Mesodermal cell (in vitro differentiated cells): ENCODE measurements at regions not wholly inside any gene's neighbourhood (a gene's known extent, or its start where the extent isn't known, plus 50 kb on each side); places are given as distances from the start of the nearest gene placed in this dataset.

Experiments
- H3K27ac ChIP-seq: 2 replicates; pipeline ENCODE4 v1.7.0; 2013; ENCODE audit warnings: mild to moderate bottlenecking, low read depth, low read length, moderate library complexity; ENCODE audit not compliant: severe bottlenecking
- H3K36me3 ChIP-seq: 2 replicates; pipeline ENCODE4 v1.7.1; 2013; ENCODE audit warnings: mild to moderate bottlenecking, low read length, moderate library complexity; ENCODE audit not compliant: control insufficient read depth, insufficient read depth
- H3K4me1 ChIP-seq: one replicate; pipeline ENCODE4 v1.7.1; 2013; ENCODE audit warnings: mild to moderate bottlenecking, low read length; ENCODE audit not compliant: insufficient read depth, control insufficient read depth, poor library complexity, severe bottlenecking
- H3K4me3 ChIP-seq: 2 replicates; pipeline ENCODE4 v1.7.0; 2013; ENCODE audit warnings: low read length, control low read depth, mild to moderate bottlenecking; ENCODE audit not compliant: insufficient read depth, poor library complexity, severe bottlenecking; ENCODE audit errors: extremely low read depth
- H3K9me3 ChIP-seq: 2 replicates; pipeline ENCODE4 v1.7.1; 2013; ENCODE audit warnings: mild to moderate bottlenecking, low read length, moderate library complexity; ENCODE audit not compliant: control insufficient read depth
- WGBS, 2 experiments: methylation state at CpG; one replicate each; pipeline ENCODE4 v1.1.5; 2013; ENCODE audit warnings: missing lambda C conversion rate in 2 of 2; ENCODE audit not compliant: insufficient coverage in 2 of 2; 5-methylcytosine and 5-hydroxymethylcytosine counted together

GRCh38 chr18:55833543-55833942 is 245.6 kb upstream of the TCF4 start:
- peaks cover 10% of the 10 kb centered on the region for H3K9me3 ChIP-seq
- no peak overlapping the region for H3K4me3 ChIP-seq
- H3K4me1 ChIP-seq, result peaks cover 7% of the 10 kb centered on the region
- H3K36me3 ChIP-seq, result no peaks in the 10 kb centered on the region
- 83 to 85% methylated on average over 4 of the region's 4 CpGs for WGBS, 2 experiments
- peak overlapping the region; percentile 82 for H3K27ac ChIP-seq

- Histone ChIP-seq H3K4me3 (no peak overlapping the region), H3K27ac (no peak overlapping the region), H3K4me1 (peaks cover 7% of the 10 kb centered on the region), H3K9me3 (no peaks in the 10 kb centered on the region), H3K36me3 (no peaks in the 10 kb centered on the region)
- WGBS, 2 experiments, result 93 to 98% methylated on average over 5 to 8 of the region's 10 CpGs
Observed at GRCh38 chr18:55830544-55830943, 242.6 kb upstream of the TCF4 start.

- H3K9me3 ChIP-seq, result no peaks in the 10 kb centered on the region
- H3K27ac ChIP-seq, result no peak overlapping the region
- peaks cover 17% of the 10 kb centered on the region for H3K4me1 ChIP-seq
- no peaks in the 10 kb centered on the region for H3K36me3 ChIP-seq
- no peak overlapping the region for H3K4me3 ChIP-seq
- WGBS, 2 experiments, result 91% methylated on average over 2 of the region's 2 CpGs; no CpG with 5 or more reads in 1 of the 2 experiments
Observed at GRCh38 chr18:55821219-55821618, 233.2 kb upstream of the TCF4 start.

- peaks cover 17% of the 10 kb centered on the region for H3K4me1 ChIP-seq
- no peaks in the 10 kb centered on the region for H3K36me3 ChIP-seq
- H3K27ac ChIP-seq, result no peak overlapping the region
- H3K4me3 ChIP-seq, result no peak overlapping the region
- 100% methylated on average over 1 to 2 of the region's 3 CpGs for WGBS, 2 experiments
- no peaks in the 10 kb centered on the region for H3K9me3 ChIP-seq
Observed at GRCh38 chr18:55819448-55819847, 231.5 kb upstream of the TCF4 start.

GRCh38 chr18:55818284-55818683 is 230.3 kb upstream of the TCF4 start:
- Histone ChIP-seq H3K27ac (no peak overlapping the region), H3K4me1 (peaks cover 17% of the 10 kb centered on the region), H3K4me3 (no peak overlapping the region), H3K36me3 (no peaks in the 10 kb centered on the region), H3K9me3 (no peaks in the 10 kb centered on the region)
- no CpG with 5 or more reads among the region's 1 CpG for WGBS, 2 experiments

GRCh38 chr18:55811925-55812324 is 223.9 kb upstream of the TCF4 start:
- H3K4me1 ChIP-seq, result no peaks in the 10 kb centered on the region
- no peaks in the 10 kb centered on the region for H3K9me3 ChIP-seq
- H3K27ac ChIP-seq, result no peak overlapping the region
- H3K36me3 ChIP-seq, result no peaks in the 10 kb centered on the region
- WGBS, 2 experiments, result no CpG with 5 or more reads among the region's 3 CpGs
- no peak overlapping the region for H3K4me3 ChIP-seq

GRCh38 chr18:55805666-55806065 is 217.7 kb upstream of the TCF4 start:
- H3K4me3 ChIP-seq, result no peak overlapping the region
- no peaks in the 10 kb centered on the region for H3K9me3 ChIP-seq
- no peaks in the 10 kb centered on the region for H3K36me3 ChIP-seq
- WGBS, 2 experiments, result 88 to 98% methylated on average over 1 to 3 of the region's 3 CpGs
- no peak overlapping the region for H3K27ac ChIP-seq
- no peaks in the 10 kb centered on the region for H3K4me1 ChIP-seq

- no peaks in the 10 kb centered on the region for H3K36me3 ChIP-seq
- H3K4me1 ChIP-seq, result peaks cover 8% of the 10 kb centered on the region
- H3K27ac ChIP-seq, result no peak overlapping the region
- no peaks in the 10 kb centered on the region for H3K9me3 ChIP-seq
- H3K4me3 ChIP-seq, result no peak overlapping the region
- WGBS, 2 experiments, result 67% methylated on average over 1 of the region's 2 CpGs; no CpG with 5 or more reads in 1 of the 2 experiments
Observed at GRCh38 chr18:55795101-55795669, 207.2 kb upstream of the TCF4 start.

- Histone ChIP-seq H3K36me3 (no peaks in the 10 kb centered on the region), H3K4me1 (peaks cover 13% of the 10 kb centered on the region), H3K27ac (no peak overlapping the region), H3K4me3 (no peak overlapping the region), H3K9me3 (peaks cover 5% of the 10 kb centered on the region)
- 73 to 76% methylated on average over 5 of the region's 8 CpGs for WGBS, 2 experiments
Observed at GRCh38 chr18:55794288-55795052, 206.5 kb upstream of the TCF4 start.

GRCh38 chr18:55790296-55790695 is 202.3 kb upstream of the TCF4 start:
- no peak overlapping the region for H3K4me3 ChIP-seq
- peak overlapping the region; percentile 60 for H3K27ac ChIP-seq
- no peaks in the 10 kb centered on the region for H3K36me3 ChIP-seq
- H3K4me1 ChIP-seq, result peaks cover 18% of the 10 kb centered on the region
- H3K9me3 ChIP-seq, result peaks cover 11% of the 10 kb centered on the region

GRCh38 chr18:55787536-55788073 is 199.6 kb upstream of the TCF4 start:
- Histone ChIP-seq H3K4me3 (no peak overlapping the region), H3K36me3 (no peaks in the 10 kb centered on the region), H3K27ac (no peak overlapping the region), H3K9me3 (peaks cover 11% of the 10 kb centered on the region), H3K4me1 (peaks cover 18% of the 10 kb centered on the region)
- WGBS, 2 experiments, result 92 to 95% methylated on average over 3 of the region's 3 CpGs
